Colonic mucosa (tissue), 4 donors: ENCODE measurements at regions not wholly inside any gene's neighbourhood (a gene's known extent, or its start where the extent isn't known, plus 50 kb on each side); places are given as distances from the start of the nearest gene placed in this dataset.

Experiments used
- DNase-seq: peaks from one replicate; pipeline ENCODE4 v3.0.0-alpha.2; 2020
- H3K27ac ChIP-seq: fragments of 200-600 bp; one replicate; pipeline ENCODE4 v1.8.0; 2021
- H3K27me3 ChIP-seq: fragments of 200-600 bp; one replicate; pipeline ENCODE4 v1.8.0; 2021
- H3K36me3 ChIP-seq: fragments of 200-600 bp; one replicate; pipeline ENCODE4 v1.8.0; 2021
- H3K4me1 ChIP-seq: fragments of 200-600 bp; one replicate; pipeline ENCODE4 v1.8.0; 2021; ENCODE audit warnings: mild to moderate bottlenecking
- H3K4me3 ChIP-seq: fragments of 200-600 bp; one replicate; pipeline ENCODE4 v1.8.0; 2021
- H3K9ac ChIP-seq, 2 donors: one replicate each; pipeline ENCODE4 v1.7.0; 2013; ENCODE audit warnings: control low read depth in 2 of 2, low read depth in 2 of 2, low read length in 2 of 2
- H3K9me3 ChIP-seq: fragments of 200-600 bp; one replicate; pipeline ENCODE4 v1.8.0; 2021
- CTCF ChIP-seq: fragments of 200-600 bp; IDR thresholded peaks from one replicate; pipeline ENCODE4 v1.8.0; 2022; ENCODE audit warnings: antibody characterized with exemption, mild to moderate bottlenecking
- intact Hi-C: fragments of 100-400 bp; cut with DNase I; formaldehyde crosslinking; loops from one replicate; pipeline ENCODE4 v1.14.1; 2022
- donor health status: healthy.
- donor health status: DM: no; HTN: no; CAD: no.
- donor health status: DM: no; HTN: no; CAD: no.

- H3K9ac ChIP-seq = no peak overlapping the region
- H3K36me3 ChIP-seq = no peaks in the 10 kb centered on the region
- H3K27ac ChIP-seq = no peak overlapping the region
- intact Hi-C loops = no loop called here
- H3K9me3 ChIP-seq = no peaks in the 10 kb centered on the region
- no peaks in the 10 kb centered on the region for H3K27me3 ChIP-seq
- H3K4me1 ChIP-seq = no peaks in the 10 kb centered on the region
- no peak for DNase-seq
- TF ChIP-seq CTCF = no peak
- H3K4me3 ChIP-seq = no peak overlapping the region
Measured at GRCh38 chr18:8536231-8536630, 73.0 kb upstream of the RAB12 start.

GRCh38 chr18:8536922-8537321 is 72.3 kb upstream of the RAB12 start:
- Histone ChIP-seq H3K36me3 (no peaks in the 10 kb centered on the region), H3K4me1 (no peaks in the 10 kb centered on the region), H3K9me3 (no peaks in the 10 kb centered on the region), H3K9ac (no peak overlapping the region), H3K4me3 (no peak overlapping the region), H3K27ac (no peak overlapping the region), H3K27me3 (no peaks in the 10 kb centered on the region)
- no peak for TF ChIP-seq CTCF
- no peak for DNase-seq
- intact Hi-C loops = no loop called here

DNA sequence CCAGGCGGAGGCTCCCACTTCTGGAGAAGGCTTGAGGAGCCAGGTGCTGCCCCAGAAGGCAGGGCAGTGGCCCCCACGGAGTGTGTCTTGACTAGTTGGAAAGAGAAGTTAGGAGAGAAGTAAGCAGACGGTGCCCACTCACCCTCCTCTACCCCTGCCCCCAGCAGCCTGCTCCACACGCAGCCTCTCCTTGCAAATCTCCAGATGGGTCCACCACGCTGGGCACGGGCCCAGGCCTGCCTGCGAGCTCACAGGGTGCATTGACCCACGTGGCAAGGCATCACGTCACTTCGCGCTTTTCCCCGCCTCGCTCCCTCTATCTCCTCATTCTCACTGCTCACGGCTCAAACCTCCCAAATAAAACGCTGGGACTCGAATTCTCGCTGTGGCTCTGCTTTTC is 71.8 kb upstream of the RAB12 start:
- no peak overlapping the region for H3K27ac ChIP-seq
- intact Hi-C loops = no loop called here
- no peak for TF ChIP-seq CTCF
- no peak overlapping the region for H3K9ac ChIP-seq
- H3K36me3 ChIP-seq = no peaks in the 10 kb centered on the region
- no peaks in the 10 kb centered on the region for H3K9me3 ChIP-seq
- DNase-seq = no peak
- no peak overlapping the region for H3K4me3 ChIP-seq
- no peaks in the 10 kb centered on the region for H3K4me1 ChIP-seq
- no peaks in the 10 kb centered on the region for H3K27me3 ChIP-seq

GRCh38 chr18:8538935-8539334 is 70.3 kb upstream of the RAB12 start:
- no peak for TF ChIP-seq CTCF
- Histone ChIP-seq H3K9me3 (no peaks in the 10 kb centered on the region), H3K4me1 (no peaks in the 10 kb centered on the region), H3K9ac (no peak overlapping the region), H3K27me3 (no peaks in the 10 kb centered on the region), H3K4me3 (no peak overlapping the region), H3K36me3 (no peaks in the 10 kb centered on the region), H3K27ac (no peak overlapping the region)
- intact Hi-C loops = no loop called here
- DNase-seq = no peak

- no peak for DNase-seq
- TF ChIP-seq CTCF = no peak
- H3K27ac ChIP-seq = no peak overlapping the region
Measured at GRCh38 chr18:8546677-8547076, 62.6 kb upstream of the RAB12 start.

DNA sequence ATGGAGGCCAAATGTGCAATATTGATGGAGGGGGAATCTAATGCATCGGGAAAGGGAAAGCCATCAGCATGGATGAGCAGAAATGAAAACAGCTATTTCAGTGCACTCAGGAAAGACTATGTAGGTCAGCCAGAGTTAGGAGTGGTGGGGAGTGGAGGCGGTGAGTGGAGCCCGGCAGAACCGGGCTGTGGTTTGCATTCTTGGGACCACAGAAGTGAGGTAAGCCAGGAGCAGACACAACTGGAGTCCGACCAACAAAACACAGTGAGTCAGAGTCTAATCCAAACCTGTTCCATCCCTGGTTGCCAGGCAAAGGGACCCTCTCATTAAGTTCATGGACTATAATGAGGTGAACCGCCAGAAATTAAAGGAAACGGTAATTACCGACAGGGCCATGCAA is 61.1 kb upstream of the RAB12 start:
- intact Hi-C loops = no loop called here
- Histone ChIP-seq H3K27me3 (no peaks in the 10 kb centered on the region), H3K27ac (no peak overlapping the region), H3K4me1 (no peaks in the 10 kb centered on the region), H3K9me3 (no peaks in the 10 kb centered on the region), H3K4me3 (no peak overlapping the region), H3K9ac (no peak overlapping the region), H3K36me3 (no peaks in the 10 kb centered on the region)
- DNase-seq = no peak
- TF ChIP-seq CTCF = no peak

More at GRCh38 chr18:8546677-8547076, 62.6 kb upstream of the RAB12 start:
- no peak overlapping the region for H3K9ac ChIP-seq
- intact Hi-C loops = no loop called here
- no peak overlapping the region for H3K4me3 ChIP-seq
- no peaks in the 10 kb centered on the region for H3K36me3 ChIP-seq
- H3K9me3 ChIP-seq = no peaks in the 10 kb centered on the region
- H3K4me1 ChIP-seq = no peaks in the 10 kb centered on the region
- no peaks in the 10 kb centered on the region for H3K27me3 ChIP-seq
